Duodenal mucosa (tissue), 2 donors: ENCODE measurements at regions not wholly inside any gene's neighbourhood (a gene's known extent, or its start where the extent isn't known, plus 50 kb on each side); places are given as distances from the start of the nearest gene placed in this dataset.
"Not testable (repeated sequence)": the region's sequence is repeated elsewhere in the genome, so short reads cannot be mapped to it uniquely, and the experiment has no call there.

Experiments
- H3K27ac ChIP-seq: one replicate; pipeline ENCODE4 v1.7.0; 2013; ENCODE audit warnings: low read depth, low read length
- H3K27me3 ChIP-seq, 2 donors: one replicate each; pipeline ENCODE4 v1.7.0; 2013; ENCODE audit warnings: low read length in 2 of 2, control low read depth in 1 of 2; ENCODE audit not compliant: insufficient read depth in 2 of 2, control insufficient read depth in 1 of 2
- H3K36me3 ChIP-seq, 2 donors: one replicate each; pipeline ENCODE4 v1.7.0; 2013; ENCODE audit warnings: low read length in 2 of 2, control low read depth in 1 of 2; ENCODE audit not compliant: insufficient read depth in 2 of 2, control insufficient read depth in 1 of 2
- H3K4me1 ChIP-seq, 2 donors: one replicate each; pipeline ENCODE4 v1.7.0; 2013; ENCODE audit warnings: low read length in 2 of 2, control low read depth in 1 of 2; ENCODE audit not compliant: insufficient read depth in 2 of 2, control insufficient read depth in 1 of 2
- H3K4me3 ChIP-seq, 2 donors: one replicate each; pipeline ENCODE4 v1.7.0; 2013; ENCODE audit warnings: low read length in 2 of 2, low read depth in 1 of 2
- H3K9ac ChIP-seq, 2 donors: one replicate each; pipeline ENCODE4 v1.7.0; 2013; ENCODE audit warnings: low read length in 2 of 2, low read depth in 1 of 2
- H3K9me3 ChIP-seq, 2 donors: one replicate each; pipeline ENCODE4 v1.7.0; 2013; ENCODE audit warnings: low read length in 2 of 2, control low read depth in 1 of 2; ENCODE audit not compliant: control insufficient read depth in 1 of 2

DNA sequence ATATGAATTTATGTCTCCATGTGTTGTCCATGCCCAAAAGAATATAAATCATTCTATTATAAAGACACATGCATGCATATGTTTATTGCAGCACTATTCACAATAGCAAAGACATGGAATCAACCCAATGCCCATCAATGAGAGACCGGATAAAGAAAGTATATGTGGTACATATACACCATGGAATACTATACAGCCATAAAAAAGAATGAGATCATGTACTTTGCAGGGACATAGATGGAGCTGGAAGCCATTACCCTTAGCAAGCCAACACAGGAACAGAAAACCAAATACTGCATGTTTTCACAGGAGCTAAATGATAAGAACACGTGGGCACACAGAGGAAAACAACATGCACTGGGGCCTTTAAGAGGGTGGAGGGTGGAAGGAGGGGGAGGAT, 639.1 kb downstream of the GATA3 start:
- H3K9ac ChIP-seq, H3K36me3 ChIP-seq, H3K27ac ChIP-seq, H3K9me3 ChIP-seq, H3K4me1 ChIP-seq, H3K4me3 ChIP-seq, H3K27me3 ChIP-seq: not testable (repeated sequence)

GRCh38 chr10:8696746-8697145, 642.3 kb downstream of the GATA3 start:
- Histone ChIP-seq H3K27me3 (no peaks in the 10 kb centered on the region), H3K4me3 (no peak overlapping the region), H3K36me3 (no peaks in the 10 kb centered on the region), H3K27ac (no peak overlapping the region), H3K9me3 (peaks cover 0 to 7% of the 10 kb centered on the region in 2 donors), H3K9ac (no peak overlapping the region), H3K4me1 (no peaks in the 10 kb centered on the region)

GRCh38 chr10:8700689-8701088, 646.2 kb downstream of the GATA3 start:
- no peaks in the 10 kb centered on the region for H3K4me1 ChIP-seq
- no peak overlapping the region for H3K9ac ChIP-seq
- H3K36me3 ChIP-seq: no peaks in the 10 kb centered on the region
- H3K9me3 ChIP-seq: no peaks in the 10 kb centered on the region
- H3K27ac ChIP-seq: no peak overlapping the region
- no peak overlapping the region for H3K4me3 ChIP-seq
- H3K27me3 ChIP-seq: no peaks in the 10 kb centered on the region

- Histone ChIP-seq H3K9ac (no peak overlapping the region), H3K9me3 (no peaks in the 10 kb centered on the region), H3K4me1 (no peaks in the 10 kb centered on the region), H3K36me3 (no peaks in the 10 kb centered on the region), H3K27me3 (no peaks in the 10 kb centered on the region), H3K4me3 (no peak overlapping the region), H3K27ac (no peak overlapping the region)
Observed at GRCh38 chr10:8702181-8702580, 647.7 kb downstream of the GATA3 start.

- H3K9ac ChIP-seq: no peak overlapping the region
- H3K4me3 ChIP-seq: no peak overlapping the region
- no peak overlapping the region for H3K27ac ChIP-seq
Observed at GRCh38 chr10:8705415-8705814, 650.9 kb downstream of the GATA3 start.

DNA sequence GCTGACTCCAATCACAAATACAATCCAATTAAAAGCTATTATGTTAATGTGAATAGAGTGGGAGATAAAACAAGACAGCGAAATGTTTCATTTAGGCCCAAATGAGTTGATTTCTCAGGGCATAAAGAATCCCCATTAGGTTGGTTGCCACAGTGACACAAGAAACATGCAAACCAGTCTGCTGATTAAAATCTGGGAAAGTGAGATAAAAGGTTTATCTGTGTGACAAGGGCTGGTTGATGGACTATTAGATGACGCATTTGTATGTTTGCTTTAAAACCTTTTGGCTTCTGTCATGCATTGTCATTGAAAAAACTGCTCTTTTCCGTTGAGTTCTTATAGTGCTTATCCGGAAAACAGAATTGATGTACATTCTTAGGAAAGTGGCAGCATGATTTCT, 658.2 kb downstream of the GATA3 start:
- Histone ChIP-seq H3K27me3 (no peaks in the 10 kb centered on the region), H3K4me3 (no peak overlapping the region), H3K9me3 (no peaks in the 10 kb centered on the region), H3K4me1 (no peaks in the 10 kb centered on the region), H3K27ac (no peak overlapping the region), H3K9ac (no peak overlapping the region), H3K36me3 (no peaks in the 10 kb centered on the region)

More at GRCh38 chr10:8705415-8705814, 650.9 kb downstream of the GATA3 start:
- no peaks in the 10 kb centered on the region for H3K4me1 ChIP-seq
- no peaks in the 10 kb centered on the region for H3K9me3 ChIP-seq
- no peaks in the 10 kb centered on the region for H3K27me3 ChIP-seq
- H3K36me3 ChIP-seq: no peaks in the 10 kb centered on the region

- Histone ChIP-seq H3K27ac (no peak overlapping the region), H3K36me3 (no peaks in the 10 kb centered on the region), H3K9ac (no peak overlapping the region), H3K4me1 (no peaks in the 10 kb centered on the region), H3K27me3 (no peaks in the 10 kb centered on the region), H3K4me3 (no peak overlapping the region), H3K9me3 (peaks cover 10 to 22% of the 10 kb centered on the region in 2 donors)
Observed at GRCh38 chr10:8719971-8720370, 665.5 kb downstream of the GATA3 start.

GRCh38 chr10:8721650-8722049, 667.2 kb downstream of the GATA3 start:
- Histone ChIP-seq H3K9ac (no peak overlapping the region), H3K27me3 (no peaks in the 10 kb centered on the region), H3K27ac (no peak overlapping the region), H3K4me3 (no peak overlapping the region), H3K4me1 (no peaks in the 10 kb centered on the region), H3K9me3 (peaks cover 10 to 22% of the 10 kb centered on the region in 2 donors), H3K36me3 (no peaks in the 10 kb centered on the region)

- no peaks in the 10 kb centered on the region for H3K27me3 ChIP-seq
- H3K4me3 ChIP-seq: no peak overlapping the region
- no peak overlapping the region for H3K9ac ChIP-seq
- no peak overlapping the region for H3K27ac ChIP-seq
- no peaks in the 10 kb centered on the region for H3K4me1 ChIP-seq
- no peaks in the 10 kb centered on the region for H3K36me3 ChIP-seq
- peaks cover 10 to 22% of the 10 kb centered on the region in 2 donors for H3K9me3 ChIP-seq
Observed at GRCh38 chr10:8722835-8723234, 668.3 kb downstream of the GATA3 start.

DNA sequence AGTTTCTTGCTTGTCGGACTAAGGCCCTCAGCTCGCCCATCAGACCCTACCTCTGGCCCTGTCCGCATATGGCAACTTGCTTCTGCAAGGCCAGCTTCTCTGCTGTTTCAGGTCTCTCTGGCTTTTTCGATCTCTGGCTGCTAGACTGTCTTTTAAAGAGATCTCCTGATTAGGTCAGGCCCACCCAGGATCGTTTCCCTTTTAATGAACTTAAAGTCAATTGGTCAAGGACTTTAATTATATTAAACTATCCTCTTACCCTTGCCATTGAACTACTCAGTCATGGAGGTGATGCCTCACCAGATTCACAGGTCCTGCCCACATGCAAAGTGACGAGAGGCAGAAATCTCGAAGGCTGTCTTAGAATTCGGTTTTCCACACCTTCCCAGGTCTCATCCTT, 670.9 kb downstream of the GATA3 start:
- Histone ChIP-seq H3K4me3 (no peak overlapping the region), H3K36me3 (no peaks in the 10 kb centered on the region), H3K4me1 (no peaks in the 10 kb centered on the region), H3K27me3 (no peaks in the 10 kb centered on the region), H3K27ac (no peak overlapping the region), H3K9ac (no peak overlapping the region), H3K9me3 (peaks cover 3 to 14% of the 10 kb centered on the region in 2 donors)
